Common myeloid progenitor, CD34-positive (primary cell): ENCODE measurements at regions not wholly inside any gene's neighbourhood (a gene's known extent, or its start where the extent isn't known, plus 50 kb on each side); places are given as distances from the start of the nearest gene placed in this dataset.

Experiments
- CTCF ChIA-PET: fragments of 350-600 bp; sonication (Branson Sonifier 250); formaldehyde crosslinking; loops from one replicate; lab custom pipeline; 2021; ENCODE audit warnings: antibody characterized with exemption; lab: Charles Lee
- POLR2A ChIA-PET: fragments of 350-600 bp; sonication (Branson Sonifier 250); formaldehyde crosslinking; loops from one replicate; lab custom pipeline; 2021; ENCODE audit warnings: antibody characterized with exemption; lab: Charles Lee
- DNase-seq, 3 donors: peaks; one replicate each; pipeline versions ENCODE4 v3.0.0 to v3.0.0-alpha.2; 2013
- H3K27ac ChIP-seq, 2 experiments: 1 replicate in 1 of 2; 2 replicates in 1 of 2; pipeline ENCODE4 v1.7.0; 2013; ENCODE audit warnings: inconsistent platforms in 2 of 2, low read length in 2 of 2, mild to moderate bottlenecking in 2 of 2, low read depth in 1 of 2, moderate library complexity in 1 of 2; ENCODE audit not compliant: severe bottlenecking in 2 of 2, insufficient read depth in 1 of 2, poor library complexity in 1 of 2
- H3K27me3 ChIP-seq, 5 experiments: replicated peaks in 2 of 5; 1 replicate in 3 of 5; 2 replicates in 2 of 5; pipeline versions ENCODE4 v1.6.1 to v1.7.0; 2013; ENCODE audit warnings: low read length in 4 of 5, mild to moderate bottlenecking in 2 of 5, moderate library complexity in 2 of 5, inconsistent platforms in 1 of 5; ENCODE audit not compliant: insufficient read depth in 5 of 5, control insufficient read depth in 4 of 5
- H3K36me3 ChIP-seq, 4 experiments: 1 replicate in 2 of 4; 2 replicates in 2 of 4; pipeline versions ENCODE4 v1.6.1 to v1.7.0; 2013; ENCODE audit warnings: low read length in 3 of 4, control low read depth in 1 of 4, mild to moderate bottlenecking in 1 of 4; ENCODE audit not compliant: control insufficient read depth in 4 of 4, insufficient read depth in 4 of 4
- H3K4me1 ChIP-seq, 4 experiments: 1 replicate in 3 of 4; 2 replicates in 1 of 4; pipeline versions ENCODE4 v1.6.1 to v1.7.1; 2013; ENCODE audit warnings: low read length in 3 of 4, mild to moderate bottlenecking in 3 of 4, control low read depth in 1 of 4, inconsistent platforms in 1 of 4, moderate library complexity in 1 of 4; ENCODE audit not compliant: control insufficient read depth in 4 of 4, insufficient read depth in 4 of 4; ENCODE audit errors: control extremely low read depth in 1 of 4
- H3K4me3 ChIP-seq, 7 experiments: 1 replicate in 4 of 7; 2 replicates in 3 of 7; pipeline versions ENCODE4 v1.5.1 to v1.7.0; 2013; ENCODE audit warnings: mild to moderate bottlenecking in 7 of 7, low read length in 6 of 7, moderate library complexity in 6 of 7, inconsistent platforms in 2 of 7, low read depth in 2 of 7, control low read depth in 1 of 7; ENCODE audit not compliant: insufficient read depth in 4 of 7, control insufficient read depth in 1 of 7; ENCODE audit errors: extremely low read depth in 1 of 7
- H3K9me3 ChIP-seq, 5 experiments: 1 replicate in 4 of 5; 2 replicates in 1 of 5; pipeline versions ENCODE4 v1.6.1 to v1.7.1; 2013; ENCODE audit warnings: low read length in 4 of 5, mild to moderate bottlenecking in 2 of 5, inconsistent platforms in 1 of 5, low read depth in 1 of 5, moderate library complexity in 1 of 5; ENCODE audit not compliant: control insufficient read depth in 4 of 5, insufficient read depth in 2 of 5; ENCODE audit errors: control extremely low read depth in 1 of 5
- WGBS: methylation state at CpG from one replicate; pipeline ENCODE4 v1.1.5; 2013; ENCODE audit not compliant: insufficient coverage; 5-methylcytosine and 5-hydroxymethylcytosine counted together

GRCh38 chr16:6110346-6110745 lies 1012.8 kb upstream of the EEF2KMT start:
- CTCF ChIA-PET: no interaction called here
- Histone ChIP-seq H3K4me3 (no peak overlapping the region), H3K27me3 (no peaks in the 10 kb centered on the region), H3K36me3 (no peaks in the 10 kb centered on the region), H3K4me1 (no peaks in the 10 kb centered on the region), H3K27ac (no peak overlapping the region), H3K9me3 (no peaks in the 10 kb centered on the region)
- POLR2A ChIA-PET: no interaction called here
- DNase-seq: no peak
- 100% methylated on average over 3 of the region's 3 CpGs for WGBS

GRCh38 chr16:6106061-6106460 lies 1008.5 kb upstream of the EEF2KMT start:
- H3K36me3 ChIP-seq: no peaks in the 10 kb centered on the region
- POLR2A ChIA-PET: no interaction called here
- no CpG with 5 or more reads among the region's 2 CpGs for WGBS
- H3K27me3 ChIP-seq: no peaks in the 10 kb centered on the region
- CTCF ChIA-PET: no interaction called here
- H3K4me3 ChIP-seq: no peak overlapping the region
- no peak for DNase-seq
- H3K27ac ChIP-seq: no peak overlapping the region
- no peaks in the 10 kb centered on the region for H3K9me3 ChIP-seq
- no peaks in the 10 kb centered on the region for H3K4me1 ChIP-seq

DNA sequence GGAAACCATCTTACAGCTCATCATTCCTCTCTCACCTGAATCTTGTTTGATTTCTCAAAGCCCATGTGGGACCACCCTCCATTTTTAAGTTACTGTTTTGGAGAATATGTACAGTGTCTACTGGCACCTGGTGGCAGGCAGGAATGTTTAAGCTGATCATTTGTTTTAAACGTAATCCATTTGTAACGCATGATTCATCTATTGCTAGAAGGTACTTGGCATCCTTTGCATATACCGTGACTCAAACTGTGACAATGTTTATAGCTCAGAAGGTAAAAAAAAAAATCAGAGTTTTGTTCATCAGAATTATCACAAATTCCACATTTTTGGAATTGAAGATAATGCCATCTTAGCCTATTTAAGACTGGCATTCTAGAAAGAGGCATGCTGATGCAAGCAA lies 1007.5 kb upstream of the EEF2KMT start:
- ChIA-PET POLR2A (no interaction called here), CTCF (no interaction called here)
- Histone ChIP-seq H3K27ac (no peak overlapping the region), H3K9me3 (no peaks in the 10 kb centered on the region), H3K4me3 (no peak overlapping the region), H3K27me3 (no peaks in the 10 kb centered on the region), H3K4me1 (no peaks in the 10 kb centered on the region), H3K36me3 (no peaks in the 10 kb centered on the region)
- 83% methylated on average over 2 of the region's 3 CpGs for WGBS
- no peak for DNase-seq

DNA sequence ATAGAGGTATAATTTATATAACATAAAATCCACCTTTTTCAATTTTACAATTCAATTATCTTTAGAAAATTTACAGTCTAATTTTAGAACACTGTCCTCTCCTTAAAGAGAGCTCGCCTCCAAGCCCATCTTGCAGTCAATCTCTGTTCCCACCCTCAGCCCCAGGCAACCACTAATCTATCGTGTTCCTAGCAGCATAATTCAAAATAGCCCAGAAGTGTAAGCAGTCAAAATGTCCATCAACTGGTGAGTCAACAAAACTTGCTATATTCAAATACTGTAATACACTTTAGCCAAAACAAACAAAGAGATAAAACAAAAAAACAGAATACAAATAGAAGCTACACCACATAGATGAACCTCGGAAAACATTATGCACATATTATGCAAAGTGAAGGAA lies 1006.8 kb upstream of the EEF2KMT start:
- Histone ChIP-seq H3K4me1 (no peaks in the 10 kb centered on the region), H3K27me3 (no peaks in the 10 kb centered on the region), H3K27ac (no peak overlapping the region), H3K36me3 (no peaks in the 10 kb centered on the region), H3K4me3 (no peak overlapping the region), H3K9me3 (no peaks in the 10 kb centered on the region)
- ChIA-PET CTCF (no interaction called here), POLR2A (no interaction called here)
- WGBS: 88% methylated on average over 2 of the region's 3 CpGs
- DNase-seq: no peak

DNA sequence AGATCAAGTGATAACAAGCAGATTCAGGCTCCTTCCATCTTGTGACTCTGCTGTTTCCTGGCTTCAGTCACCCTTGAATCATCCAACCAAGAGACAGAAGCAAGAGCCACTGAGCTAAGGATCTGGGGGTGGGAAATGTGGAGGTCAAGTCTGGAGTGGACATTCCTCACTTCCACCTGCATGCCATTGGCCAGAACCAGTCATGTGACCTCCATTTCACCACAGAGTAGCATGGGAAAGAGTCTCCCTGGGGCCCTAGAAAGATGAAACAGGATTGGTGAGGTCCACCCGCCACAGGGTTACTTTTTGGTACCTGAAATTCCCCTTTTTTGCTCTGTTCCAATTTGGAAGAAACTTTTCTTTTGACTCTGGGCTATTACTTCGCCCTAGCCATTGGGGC lies 1006.0 kb upstream of the EEF2KMT start:
- Histone ChIP-seq H3K27ac (no peak overlapping the region), H3K36me3 (no peaks in the 10 kb centered on the region), H3K27me3 (no peaks in the 10 kb centered on the region), H3K4me1 (no peaks in the 10 kb centered on the region), H3K4me3 (no peak overlapping the region), H3K9me3 (no peaks in the 10 kb centered on the region)
- 73% methylated on average over 2 of the region's 2 CpGs for WGBS
- no peak for DNase-seq
- POLR2A ChIA-PET: no interaction called here
- CTCF ChIA-PET: no interaction called here

- H3K36me3 ChIP-seq: no peaks in the 10 kb centered on the region
- ChIA-PET POLR2A (no interaction called here), CTCF (no interaction called here)
- no peak overlapping the region for H3K27ac ChIP-seq
- H3K4me3 ChIP-seq: no peak overlapping the region
- H3K9me3 ChIP-seq: no peaks in the 10 kb centered on the region
- no peaks in the 10 kb centered on the region for H3K4me1 ChIP-seq
- no peaks in the 10 kb centered on the region for H3K27me3 ChIP-seq
- WGBS: 88% methylated on average over 3 of the region's 4 CpGs
- DNase-seq: no peak
These were observed 1001.5 kb upstream of the EEF2KMT start for GRCh38 chr16:6099102-6099501.

DNA sequence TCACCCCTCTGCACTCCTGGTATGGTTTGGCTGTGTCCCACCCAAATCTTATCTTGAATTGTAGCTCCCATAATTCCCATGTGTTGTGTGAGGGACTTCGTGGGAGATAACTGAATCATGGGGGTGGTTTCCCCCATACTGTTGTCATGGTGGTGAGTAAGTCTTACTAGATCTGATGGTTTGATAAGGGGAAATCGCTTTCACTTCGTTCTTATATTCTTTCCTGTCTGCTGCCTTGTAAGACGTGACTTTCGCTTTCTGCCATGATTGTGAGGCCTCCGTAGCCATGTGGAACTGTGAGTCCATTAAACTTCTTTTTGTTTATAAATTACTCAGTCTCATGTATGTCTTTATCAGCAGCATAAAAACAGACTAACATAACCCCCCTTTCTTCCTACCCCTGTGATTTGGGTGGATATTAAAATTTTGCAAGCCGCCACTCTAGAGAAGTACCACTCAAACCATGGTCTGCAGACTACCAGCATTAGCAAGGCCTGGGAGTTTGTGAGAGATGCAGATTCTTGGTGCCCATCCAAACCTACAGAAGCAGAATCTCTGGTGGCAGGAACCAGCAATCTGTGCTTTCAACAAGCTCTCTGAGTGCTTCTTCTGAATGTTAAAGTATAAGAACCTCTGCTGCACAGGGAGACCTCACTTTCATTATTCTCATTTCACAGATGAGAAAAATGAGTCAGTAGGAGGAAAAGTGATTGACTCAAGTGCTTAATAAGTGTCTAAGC lies 999.5 kb upstream of the EEF2KMT start:
- no peaks in the 10 kb centered on the region for H3K4me1 ChIP-seq
- 91% methylated on average over 6 of the region's 7 CpGs for WGBS
- no peaks in the 10 kb centered on the region for H3K27me3 ChIP-seq
- POLR2A ChIA-PET: no interaction called here
- no peak overlapping the region for H3K4me3 ChIP-seq
- H3K9me3 ChIP-seq: peaks cover 0 to 2% (median 0%) of the 10 kb centered on the region in 5 experiments
- CTCF ChIA-PET: interaction anchor here (0.6 kb wide), 1 partner anchor 1347 kb away, joined by 3 read pairs; no protein-coding TSS in a partner anchor
- DNase-seq: no peak
- no peaks in the 10 kb centered on the region for H3K36me3 ChIP-seq
- no peak overlapping the region for H3K27ac ChIP-seq
